Lower lobe of right lung (tissue), 2 donors: ENCODE measurements at regions not wholly inside any gene's neighbourhood (a gene's known extent, or its start where the extent isn't known, plus 50 kb on each side); places are given as distances from the start of the nearest gene placed in this dataset.

Source experiments
- ATAC-seq, 2 donors: fragments of 200-7000 bp; cut with Tn5 transposase; one replicate each; pipeline ENCODE4 v1.9.1; 2020 to 2022; ENCODE audit warnings: mild to moderate bottlenecking in 2 of 2, moderate library complexity in 2 of 2
- DNase-seq: peaks from one replicate; pipeline ENCODE4 v3.0.0-alpha.2; 2020
- H3K27ac ChIP-seq: fragments of 200-600 bp; one replicate; pipeline ENCODE4 v1.8.0; 2022
- H3K27me3 ChIP-seq: fragments of 200-600 bp; one replicate; pipeline ENCODE4 v1.8.0; 2022; ENCODE audit warnings: low read depth
- H3K36me3 ChIP-seq: fragments of 200-600 bp; one replicate; pipeline ENCODE4 v1.8.0; 2022; ENCODE audit warnings: mild to moderate bottlenecking
- H3K4me1 ChIP-seq: fragments of 200-600 bp; one replicate; pipeline ENCODE4 v1.8.0; 2022
- H3K4me3 ChIP-seq: fragments of 200-600 bp; one replicate; pipeline ENCODE4 v1.8.0; 2022; ENCODE audit warnings: mild to moderate bottlenecking
- H3K9me3 ChIP-seq: fragments of 200-600 bp; one replicate; pipeline ENCODE4 v1.8.0; 2022
- CTCF ChIP-seq: fragments of 200-600 bp; IDR thresholded peaks from one replicate; pipeline ENCODE4 v1.8.0; 2022; ENCODE audit warnings: antibody characterized with exemption, mild to moderate bottlenecking
- intact Hi-C: fragments of 100-400 bp; cut with DNase I; formaldehyde crosslinking; loops from one replicate; pipeline ENCODE4 v1.11.0; 2022
- donor health status: DM: no; HTN: yes; CAD: no; lungs with severe emphysema.

DNA sequence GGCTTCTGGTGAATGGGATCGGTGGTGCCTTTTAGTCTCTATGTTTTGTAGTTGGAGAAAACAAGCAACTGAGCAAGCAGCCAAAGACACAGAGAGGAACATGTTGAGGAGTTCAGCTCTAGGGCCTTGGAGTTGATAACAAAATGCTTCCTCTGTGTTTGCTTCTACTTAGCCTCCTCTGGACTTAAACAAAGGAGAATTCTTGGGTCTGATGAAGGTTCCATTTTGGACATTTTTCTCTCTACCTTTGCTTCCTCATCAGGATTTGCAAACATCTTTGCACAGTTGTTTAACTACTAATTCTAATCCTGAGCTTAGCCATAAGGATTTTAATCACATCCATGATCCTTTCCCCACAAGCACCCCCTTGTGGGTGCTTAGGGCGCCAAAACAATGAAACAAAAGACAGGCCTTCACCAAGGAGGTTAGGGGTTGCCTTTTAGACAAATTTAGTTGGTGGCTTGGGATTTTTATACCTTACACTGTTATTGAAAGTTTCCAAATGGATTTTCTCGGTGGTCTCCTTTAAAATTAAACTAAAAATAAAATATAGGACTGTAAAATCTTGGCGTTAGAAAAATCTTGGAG, 148.5 kb upstream of the SATB2 start:
- no peaks in the 10 kb centered on the region for H3K9me3 ChIP-seq
- H3K27ac ChIP-seq, result no peak overlapping the region
- no peaks in the 10 kb centered on the region for H3K36me3 ChIP-seq
- ATAC-seq (no peak), DNase-seq (no peak)
- peaks cover 24% of the 10 kb centered on the region for H3K27me3 ChIP-seq
- intact Hi-C loops, result no loop called here
- H3K4me1 ChIP-seq, result no peaks in the 10 kb centered on the region
- TF ChIP-seq CTCF, result no peak
- no peak overlapping the region for H3K4me3 ChIP-seq

DNA sequence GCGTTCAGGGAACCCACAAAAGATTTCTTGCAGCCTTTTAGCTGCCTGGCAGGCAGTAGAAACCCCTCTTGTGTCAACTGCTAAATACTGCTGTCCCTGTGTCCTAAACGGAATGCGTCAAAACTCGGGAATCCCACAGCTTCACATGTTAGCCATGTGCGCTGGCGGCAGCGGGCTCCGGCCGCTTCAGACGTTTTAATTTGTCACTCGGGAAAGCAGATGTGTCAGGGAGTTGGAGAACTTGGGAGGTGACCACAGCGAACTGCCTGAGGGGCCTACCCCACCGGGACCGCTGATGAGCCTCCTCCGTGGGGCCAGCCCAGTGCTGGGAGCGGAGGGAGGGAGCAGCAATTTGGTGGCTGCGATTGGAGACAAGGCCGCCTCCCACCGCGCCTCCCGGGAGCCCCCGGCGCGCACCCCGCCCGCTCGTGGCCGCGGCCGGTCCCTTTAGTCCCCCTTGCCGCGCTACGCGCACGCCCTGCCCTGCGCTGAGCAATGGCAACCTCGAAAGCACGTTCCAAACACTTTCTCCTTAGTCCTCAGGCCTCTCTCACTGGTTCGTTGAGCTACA, 146.1 kb upstream of the SATB2 start:
- Histone ChIP-seq H3K27me3 (peaks cover 24% of the 10 kb centered on the region), H3K4me1 (no peaks in the 10 kb centered on the region), H3K27ac (no peak overlapping the region), H3K9me3 (no peaks in the 10 kb centered on the region), H3K36me3 (no peaks in the 10 kb centered on the region), H3K4me3 (no peak overlapping the region)
- no peak for DNase-seq
- intact Hi-C loops, result no loop called here
- TF ChIP-seq CTCF, result no peak
- ATAC-seq, result peak; percentile 23 to 29

DNA sequence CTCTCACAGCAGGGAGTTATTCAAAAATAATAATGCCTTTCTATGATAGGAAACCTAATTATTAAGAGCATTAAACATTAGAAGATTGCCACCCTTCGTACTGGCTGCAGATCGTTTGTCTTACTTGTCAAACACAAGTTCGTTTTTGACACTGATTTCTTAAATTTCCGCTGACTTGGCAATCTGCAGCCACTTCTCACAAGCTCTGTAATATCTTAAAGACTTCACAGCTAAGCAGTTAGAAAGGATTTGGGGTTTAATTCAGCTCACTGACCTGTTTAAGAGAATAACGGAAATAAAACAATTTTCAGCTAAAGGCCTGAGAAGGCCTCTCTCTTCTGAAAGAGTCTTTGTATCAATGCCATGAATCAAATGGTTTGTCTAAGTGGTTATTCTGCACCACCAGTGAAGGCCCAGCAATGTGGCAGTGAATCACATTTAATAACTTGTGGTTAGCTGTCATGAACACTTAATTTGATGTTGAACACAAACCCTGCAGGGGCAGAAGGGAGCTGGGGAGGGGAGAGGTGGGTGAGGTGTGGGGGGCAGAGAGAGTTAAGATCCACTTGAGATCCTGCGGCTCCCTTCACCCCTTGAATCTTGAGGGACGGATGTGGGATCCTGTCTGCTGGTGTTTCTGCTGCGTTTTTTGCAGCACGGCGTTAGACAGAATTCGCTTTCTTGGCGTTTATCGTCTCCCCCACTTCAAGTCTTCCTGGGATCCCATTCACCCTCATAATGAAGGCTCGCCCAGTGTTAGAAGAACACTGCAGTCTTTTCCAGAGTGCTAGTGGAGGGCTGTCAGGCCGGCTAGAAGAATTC, 145.4 kb upstream of the SATB2 start:
- ATAC-seq, result no peak
- DNase-seq, result no peak
- no peak for TF ChIP-seq CTCF
- intact Hi-C loops, result no loop called here
- no peak overlapping the region for H3K4me3 ChIP-seq
- H3K27ac ChIP-seq, result no peak overlapping the region
- no peaks in the 10 kb centered on the region for H3K4me1 ChIP-seq
- H3K9me3 ChIP-seq, result no peaks in the 10 kb centered on the region
- no peaks in the 10 kb centered on the region for H3K36me3 ChIP-seq
- H3K27me3 ChIP-seq, result peaks cover 24% of the 10 kb centered on the region

DNA sequence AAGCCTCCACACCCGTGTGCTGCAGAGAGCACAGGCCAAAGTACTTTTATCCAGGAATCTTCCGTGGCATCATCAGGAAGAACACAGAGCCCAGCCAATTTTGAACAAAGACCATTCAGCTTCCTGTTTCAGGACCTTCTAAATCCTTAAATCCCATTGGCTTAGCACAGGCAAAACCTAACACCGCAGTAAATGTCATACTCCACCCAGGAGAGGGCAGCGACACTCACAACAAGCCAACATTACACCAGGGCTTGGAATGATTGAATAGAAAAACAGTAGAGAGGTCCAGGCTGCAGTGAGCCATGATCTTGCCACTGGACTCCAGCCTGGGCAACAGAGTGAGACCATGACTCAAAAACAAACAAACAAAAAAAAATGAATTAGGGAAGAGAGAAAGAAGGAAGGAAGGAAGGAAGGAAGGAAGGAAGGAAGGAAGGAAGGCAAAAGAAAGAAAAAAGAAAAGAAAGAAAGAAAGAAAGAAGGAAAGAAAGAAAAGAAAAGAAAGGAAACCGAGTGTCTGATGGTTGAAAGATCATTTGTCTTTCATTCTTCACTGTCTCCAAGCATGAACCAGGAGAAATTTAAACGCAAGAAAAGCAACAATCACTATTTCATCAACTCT, 144.6 kb upstream of the SATB2 start:
- H3K36me3 ChIP-seq, result no peaks in the 10 kb centered on the region
- ATAC-seq (no peak), DNase-seq (no peak)
- H3K9me3 ChIP-seq, result no peaks in the 10 kb centered on the region
- no peak overlapping the region for H3K4me3 ChIP-seq
- H3K4me1 ChIP-seq, result no peaks in the 10 kb centered on the region
- H3K27ac ChIP-seq, result no peak overlapping the region
- H3K27me3 ChIP-seq, result peaks cover 24% of the 10 kb centered on the region
- TF ChIP-seq CTCF, result no peak
- intact Hi-C loops, result no loop called here

- H3K4me3 ChIP-seq, result no peak overlapping the region
- H3K9me3 ChIP-seq, result no peaks in the 10 kb centered on the region
- peak; percentile 45 for TF ChIP-seq CTCF
- H3K4me1 ChIP-seq, result no peaks in the 10 kb centered on the region
- intact Hi-C loops, result no loop called here
- no peaks in the 10 kb centered on the region for H3K27me3 ChIP-seq
- H3K36me3 ChIP-seq, result no peaks in the 10 kb centered on the region
- no peak overlapping the region for H3K27ac ChIP-seq
- DNase-seq, result no peak
- no peak for ATAC-seq
Measured at GRCh38 chr2:199596549-199596948, 138.8 kb upstream of the SATB2 start.
